GM23338 (cell line): ENCODE measurements at regions not wholly inside any gene's neighbourhood (a gene's known extent, or its start where the extent isn't known, plus 50 kb on each side); places are given as distances from the start of the nearest gene placed in this dataset.
A peak's percentile ranks its signal among the peaks of the same experiment; 100 is the strongest.

Source experiments
- ATAC-seq: fragments of 200-7000 bp; cut with Tn5 transposase; 3 replicates; pipeline ENCODE4 v1.9.1; 2020
- DNase-seq: peaks from one replicate; pipeline ENCODE4 v3.0.0-alpha.2; 2015; ENCODE audit warnings: low spot score
- H2AFZ ChIP-seq: fragments of 200-600 bp; sonication (generic); 2 replicates; pipeline ENCODE4 v1.8.0; 2016; ENCODE audit warnings: antibody characterized with exemption, mild to moderate bottlenecking, moderate library complexity
- H3F3A ChIP-seq: fragments of 200-600 bp; sonication (generic); replicated peaks from 2 replicates; pipeline ENCODE4 v1.8.0; 2017; ENCODE audit warnings: antibody characterized with exemption, mixed run types, low read depth
- H3K27ac ChIP-seq: fragments of 200-600 bp; sonication (generic); 2 replicates; pipeline ENCODE4 v1.6.1; 2016; ENCODE audit warnings: low read depth
- H3K27me3 ChIP-seq: fragments of 200-600 bp; sonication (generic); 2 replicates; pipeline ENCODE4 v1.8.0; 2016; ENCODE audit warnings: mild to moderate bottlenecking, mixed run types, moderate library complexity; ENCODE audit not compliant: insufficient read depth
- H3K36me3 ChIP-seq: fragments of 200-600 bp; sonication (generic); 2 replicates; pipeline ENCODE4 v1.8.0; 2016; ENCODE audit warnings: mild to moderate bottlenecking; ENCODE audit not compliant: insufficient read depth
- H3K4me1 ChIP-seq: fragments of 200-600 bp; sonication (generic); 2 replicates; pipeline ENCODE4 v1.8.0; 2016; ENCODE audit warnings: mild to moderate bottlenecking, moderate library complexity; ENCODE audit not compliant: insufficient read depth
- H3K4me2 ChIP-seq: fragments of 200-600 bp; sonication (generic); 2 replicates; pipeline ENCODE4 v1.7.1; 2017; ENCODE audit warnings: mixed run types
- H3K4me3 ChIP-seq: fragments of 200-600 bp; sonication (generic); 2 replicates; pipeline ENCODE4 v1.6.1; 2016; ENCODE audit warnings: mixed run types
- H3K79me2 ChIP-seq: fragments of 200-600 bp; sonication (generic); replicated peaks from 2 replicates; pipeline ENCODE4 v1.8.0; 2017; ENCODE audit warnings: mild to moderate bottlenecking; ENCODE audit not compliant: insufficient read depth
- H3K9me2 ChIP-seq: fragments of 200-600 bp; sonication (generic); 2 replicates; pipeline ENCODE4 v1.8.0; 2017; ENCODE audit not compliant: insufficient read depth
- H4K20me1 ChIP-seq: fragments of 200-600 bp; sonication (generic); replicated peaks from 2 replicates; pipeline ENCODE4 v1.8.0; 2017; ENCODE audit warnings: mild to moderate bottlenecking; ENCODE audit not compliant: insufficient read depth
- H3K27ac Mint-ChIP-seq: 2 replicates; pipeline ENCODE4 v1.8.0; 2020; ENCODE audit warnings: inconsistent platforms, mild to moderate bottlenecking, moderate library complexity, mixed read lengths
- H3K27me3 Mint-ChIP-seq: 3 replicates; pipeline ENCODE4 v1.8.0; 2022; ENCODE audit warnings: low read depth, mild to moderate bottlenecking, moderate library complexity, mixed read lengths, inconsistent platforms; ENCODE audit not compliant: insufficient read depth, poor library complexity
- H3K36me3 Mint-ChIP-seq: 3 replicates; pipeline ENCODE4 v1.8.0; 2021; ENCODE audit warnings: low read depth, mild to moderate bottlenecking, inconsistent platforms, moderate library complexity, mixed read lengths
- H3K4me1 Mint-ChIP-seq: 3 replicates; pipeline ENCODE4 v1.8.0; 2020; ENCODE audit warnings: mild to moderate bottlenecking, inconsistent platforms, mixed read lengths
- H3K4me3 Mint-ChIP-seq: 3 replicates; pipeline ENCODE4 v1.8.0; 2021; ENCODE audit warnings: moderate library complexity, mild to moderate bottlenecking, inconsistent platforms, mixed read lengths
- H3K9me3 Mint-ChIP-seq: 3 replicates; pipeline ENCODE4 v1.8.0; 2020; ENCODE audit warnings: moderate library complexity, mild to moderate bottlenecking, inconsistent platforms, mixed read lengths
- EZH2phosphoT487 ChIP-seq: fragments of 200-600 bp; sonication (generic); IDR thresholded peaks from one replicate; pipeline ENCODE4 v1.8.1; 2018; ENCODE audit warnings: antibody characterized with exemption; ENCODE audit not compliant: unreplicated experiment
- JUNB ChIP-seq: IDR thresholded peaks from one replicate; pipeline ENCODE4 v1.6.1; 2016; ENCODE audit warnings: antibody characterized with exemption; ENCODE audit not compliant: unreplicated experiment
- NANOG ChIP-seq: IDR thresholded peaks from 2 replicates; pipeline ENCODE4 v1.6.1; 2016; ENCODE audit warnings: antibody characterized with exemption, borderline replicate concordance
- POLR2AphosphoS5 ChIP-seq: IDR thresholded peaks from 2 replicates; pipeline ENCODE4 v1.6.1; 2016; ENCODE audit warnings: antibody characterized with exemption, low read depth
- STAT1 ChIP-seq: IDR thresholded peaks from one replicate; pipeline ENCODE4 v1.6.1; 2016; ENCODE audit warnings: antibody characterized with exemption; ENCODE audit not compliant: unreplicated experiment
- ZNF114 ChIP-seq: fragments of 250-450 bp; sonication (Bioruptor Pico); IDR thresholded peaks from 2 replicates; pipeline ENCODE4 v1.5.0; 2020; ENCODE audit warnings: mild to moderate bottlenecking, moderate library complexity
- ZNF331 ChIP-seq: fragments of 250-450 bp; sonication (Bioruptor Pico); IDR thresholded peaks from 2 replicates; pipeline ENCODE4 v1.5.0; 2020; ENCODE audit warnings: low read depth, mild to moderate bottlenecking, moderate library complexity
- TF ChIP-seq, protein P1 (sequence below): fragments of 250-450 bp; sonication (Bioruptor Pico); IDR thresholded peaks from 2 replicates; pipeline ENCODE4 v1.5.0; 2020; ENCODE audit warnings: mild to moderate bottlenecking, moderate library complexity
- TF ChIP-seq, protein P2 (sequence below): IDR thresholded peaks from 2 replicates; pipeline ENCODE4 v1.6.1; 2016; ENCODE audit warnings: antibody characterized with exemption

- H3K36me3 ChIP-seq: no peaks in the 10 kb centered on the region
- no peaks in the 10 kb centered on the region for H3K27me3 ChIP-seq
- no peaks in the 10 kb centered on the region for H3F3A ChIP-seq
- no peaks in the 10 kb centered on the region for H3K4me1 ChIP-seq
- H3K27ac ChIP-seq: no peak overlapping the region
- TF ChIP-seq, protein P1, sequence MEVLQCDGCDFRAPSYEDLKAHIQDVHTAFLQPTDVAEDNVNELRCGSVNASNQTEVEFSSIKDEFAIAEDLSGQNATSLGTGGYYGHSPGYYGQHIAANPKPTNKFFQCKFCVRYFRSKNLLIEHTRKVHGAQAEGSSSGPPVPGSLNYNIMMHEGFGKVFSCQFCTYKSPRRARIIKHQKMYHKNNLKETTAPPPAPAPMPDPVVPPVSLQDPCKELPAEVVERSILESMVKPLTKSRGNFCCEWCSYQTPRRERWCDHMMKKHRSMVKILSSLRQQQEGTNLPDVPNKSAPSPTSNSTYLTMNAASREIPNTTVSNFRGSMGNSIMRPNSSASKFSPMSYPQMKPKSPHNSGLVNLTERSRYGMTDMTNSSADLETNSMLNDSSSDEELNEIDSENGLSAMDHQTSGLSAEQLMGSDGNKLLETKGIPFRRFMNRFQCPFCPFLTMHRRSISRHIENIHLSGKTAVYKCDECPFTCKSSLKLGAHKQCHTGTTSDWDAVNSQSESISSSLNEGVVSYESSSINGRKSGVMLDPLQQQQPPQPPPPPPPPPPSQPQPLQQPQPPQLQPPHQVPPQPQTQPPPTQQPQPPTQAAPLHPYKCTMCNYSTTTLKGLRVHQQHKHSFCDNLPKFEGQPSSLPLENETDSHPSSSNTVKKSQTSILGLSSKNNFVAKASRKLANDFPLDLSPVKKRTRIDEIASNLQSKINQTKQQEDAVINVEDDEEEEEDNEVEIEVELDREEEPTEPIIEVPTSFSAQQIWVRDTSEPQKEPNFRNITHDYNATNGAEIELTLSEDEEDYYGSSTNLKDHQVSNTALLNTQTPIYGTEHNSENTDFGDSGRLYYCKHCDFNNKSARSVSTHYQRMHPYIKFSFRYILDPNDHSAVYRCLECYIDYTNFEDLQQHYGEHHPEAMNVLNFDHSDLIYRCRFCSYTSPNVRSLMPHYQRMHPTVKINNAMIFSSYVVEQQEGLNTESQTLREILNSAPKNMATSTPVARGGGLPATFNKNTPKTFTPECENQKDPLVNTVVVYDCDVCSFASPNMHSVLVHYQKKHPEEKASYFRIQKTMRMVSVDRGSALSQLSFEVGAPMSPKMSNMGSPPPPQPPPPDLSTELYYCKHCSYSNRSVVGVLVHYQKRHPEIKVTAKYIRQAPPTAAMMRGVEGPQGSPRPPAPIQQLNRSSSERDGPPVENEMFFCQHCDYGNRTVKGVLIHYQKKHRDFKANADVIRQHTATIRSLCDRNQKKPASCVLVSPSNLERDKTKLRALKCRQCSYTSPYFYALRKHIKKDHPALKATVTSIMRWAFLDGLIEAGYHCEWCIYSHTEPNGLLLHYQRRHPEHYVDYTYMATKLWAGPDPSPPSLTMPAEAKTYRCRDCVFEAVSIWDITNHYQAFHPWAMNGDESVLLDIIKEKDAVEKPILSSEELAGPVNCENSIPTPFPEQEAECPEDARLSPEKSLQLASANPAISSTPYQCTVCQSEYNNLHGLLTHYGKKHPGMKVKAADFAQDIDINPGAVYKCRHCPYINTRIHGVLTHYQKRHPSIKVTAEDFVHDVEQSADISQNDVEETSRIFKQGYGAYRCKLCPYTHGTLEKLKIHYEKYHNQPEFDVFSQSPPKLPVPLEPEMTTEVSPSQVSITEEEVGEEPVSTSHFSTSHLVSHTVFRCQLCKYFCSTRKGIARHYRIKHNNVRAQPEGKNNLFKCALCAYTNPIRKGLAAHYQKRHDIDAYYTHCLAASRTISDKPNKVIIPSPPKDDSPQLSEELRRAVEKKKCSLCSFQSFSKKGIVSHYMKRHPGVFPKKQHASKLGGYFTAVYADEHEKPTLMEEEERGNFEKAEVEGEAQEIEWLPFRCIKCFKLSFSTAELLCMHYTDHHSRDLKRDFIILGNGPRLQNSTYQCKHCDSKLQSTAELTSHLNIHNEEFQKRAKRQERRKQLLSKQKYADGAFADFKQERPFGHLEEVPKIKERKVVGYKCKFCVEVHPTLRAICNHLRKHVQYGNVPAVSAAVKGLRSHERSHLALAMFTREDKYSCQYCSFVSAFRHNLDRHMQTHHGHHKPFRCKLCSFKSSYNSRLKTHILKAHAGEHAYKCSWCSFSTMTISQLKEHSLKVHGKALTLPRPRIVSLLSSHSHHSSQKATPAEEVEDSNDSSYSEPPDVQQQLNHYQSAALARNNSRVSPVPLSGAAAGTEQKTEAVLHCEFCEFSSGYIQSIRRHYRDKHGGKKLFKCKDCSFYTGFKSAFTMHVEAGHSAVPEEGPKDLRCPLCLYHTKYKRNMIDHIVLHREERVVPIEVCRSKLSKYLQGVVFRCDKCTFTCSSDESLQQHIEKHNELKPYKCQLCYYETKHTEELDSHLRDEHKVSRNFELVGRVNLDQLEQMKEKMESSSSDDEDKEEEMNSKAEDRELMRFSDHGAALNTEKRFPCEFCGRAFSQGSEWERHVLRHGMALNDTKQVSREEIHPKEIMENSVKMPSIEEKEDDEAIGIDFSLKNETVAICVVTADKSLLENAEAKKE (CRISPR knock-in tag): no peak
- TF ChIP-seq STAT1 (no peak), ZNF114 (CRISPR knock-in tag) (no peak), POLR2AphosphoS5 (no peak), JUNB (no peak), EZH2phosphoT487 (no peak), ZNF331 (no peak), NANOG (no peak)
- TF ChIP-seq, protein P2, sequence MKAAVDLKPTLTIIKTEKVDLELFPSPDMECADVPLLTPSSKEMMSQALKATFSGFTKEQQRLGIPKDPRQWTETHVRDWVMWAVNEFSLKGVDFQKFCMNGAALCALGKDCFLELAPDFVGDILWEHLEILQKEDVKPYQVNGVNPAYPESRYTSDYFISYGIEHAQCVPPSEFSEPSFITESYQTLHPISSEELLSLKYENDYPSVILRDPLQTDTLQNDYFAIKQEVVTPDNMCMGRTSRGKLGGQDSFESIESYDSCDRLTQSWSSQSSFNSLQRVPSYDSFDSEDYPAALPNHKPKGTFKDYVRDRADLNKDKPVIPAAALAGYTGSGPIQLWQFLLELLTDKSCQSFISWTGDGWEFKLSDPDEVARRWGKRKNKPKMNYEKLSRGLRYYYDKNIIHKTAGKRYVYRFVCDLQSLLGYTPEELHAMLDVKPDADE: no peak
- ATAC-seq (no peak), DNase-seq (no peak)
- no peaks in the 10 kb centered on the region for H4K20me1 ChIP-seq
- peaks cover 2% of the 10 kb centered on the region for H3K27me3 Mint-ChIP-seq
- H3K4me3 ChIP-seq: no peak overlapping the region
- no peaks in the 10 kb centered on the region for H3K36me3 Mint-ChIP-seq
- H3K9me3 Mint-ChIP-seq: no peaks in the 10 kb centered on the region
- no peaks in the 10 kb centered on the region for H3K79me2 ChIP-seq
- H3K27ac Mint-ChIP-seq: no peak overlapping the region
- H2AFZ ChIP-seq: peak overlapping the region; percentile 52; the same call in 1 of the 2 replicates
- H3K4me3 Mint-ChIP-seq: no peak overlapping the region
- peaks cover 7% of the 10 kb centered on the region; the same call in 1 of the 3 replicates for H3K4me1 Mint-ChIP-seq
- H3K4me2 ChIP-seq: no peak overlapping the region
- H3K9me2 ChIP-seq: no peaks in the 10 kb centered on the region
Observed at GRCh38 chr18:29062921-29063320, 886.0 kb upstream of the CDH2 start.
